ENCODE measurements at regions not wholly inside any gene's neighbourhood (a gene's known extent, or its start where the extent isn't known, plus 50 kb on each side); places are given as distances from the start of the nearest gene placed in this dataset.

GRCh38 chr9:105864248-105864898, 170.0 kb downstream of the TMEM38B start:
- no peak for DNase-seq

DNA sequence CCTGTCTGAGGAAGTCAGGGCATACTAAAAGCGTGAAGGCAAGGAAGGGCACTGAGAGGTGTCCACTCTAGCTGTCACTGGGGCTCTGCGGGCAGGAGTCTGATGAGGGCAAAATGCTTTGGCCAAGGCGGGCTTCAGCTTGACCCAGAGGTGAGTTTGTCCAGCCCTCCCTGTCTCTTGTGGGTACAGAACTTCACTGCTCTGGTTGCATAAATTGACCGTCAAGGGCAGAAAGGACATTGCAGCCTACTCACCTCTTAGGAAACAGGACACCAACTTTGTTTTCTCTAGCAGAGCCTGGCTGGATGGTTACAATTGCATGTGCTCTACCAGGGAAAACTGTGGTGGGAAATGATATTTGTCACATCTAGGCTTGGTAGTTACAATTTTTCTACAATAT, 170.9 kb downstream of the TMEM38B start:
- no peak for DNase-seq

- DNase-seq, result no peak
Observed at GRCh38 chr9:105871540-105871939, 177.2 kb downstream of the TMEM38B start.

DNA sequence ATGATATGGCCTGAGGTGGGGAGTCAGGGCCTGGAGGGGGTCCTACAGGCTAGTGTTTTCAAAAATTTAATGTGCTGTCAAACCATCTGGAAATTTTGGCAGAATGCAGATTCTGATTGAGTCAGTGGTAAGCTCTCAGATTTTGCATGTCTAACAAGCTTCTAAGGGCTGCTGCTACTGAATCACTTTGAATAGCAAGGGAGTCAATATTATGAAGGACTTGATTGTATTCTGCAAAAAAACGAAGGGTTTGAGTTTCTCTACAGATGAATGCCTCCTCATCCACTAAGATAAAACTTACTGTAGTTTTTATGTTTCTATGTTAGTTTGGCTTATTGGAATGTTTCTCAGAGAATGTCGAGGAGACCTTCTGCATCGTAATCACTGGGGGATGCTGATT, 179.5 kb downstream of the TMEM38B start:
- DNase-seq, result no peak

- DNase-seq, result no peak
Observed at GRCh38 chr9:105877721-105878120, 183.4 kb downstream of the TMEM38B start.

GRCh38 chr9:105879181-105879580, 184.8 kb downstream of the TMEM38B start:
- no peak for DNase-seq

DNA sequence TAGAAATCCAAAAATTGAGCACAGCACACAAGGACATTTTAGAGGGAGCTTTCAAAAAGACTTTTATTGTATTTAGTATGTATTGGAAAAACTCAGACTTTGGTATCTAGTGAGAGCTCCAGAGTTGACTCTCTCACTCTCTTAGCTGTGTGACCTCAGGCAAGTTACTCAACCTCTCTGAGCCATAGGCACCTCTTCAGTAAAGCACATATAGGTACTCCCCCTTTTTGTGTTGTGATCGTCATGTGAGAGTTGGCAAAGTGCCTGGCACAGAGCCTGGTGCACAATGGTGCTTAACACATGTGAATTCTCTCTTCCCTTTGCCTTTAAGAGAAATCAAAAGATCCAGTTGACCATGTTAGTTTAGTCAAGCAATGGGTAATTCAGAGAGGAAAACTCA, 186.2 kb downstream of the TMEM38B start:
- DNase-seq, result no peak

GRCh38 chr9:105881021-105881420, 186.7 kb downstream of the TMEM38B start:
- DNase-seq, result no peak

- peak in 1 of 2 donors; percentile 37 for DNase-seq
Observed at GRCh38 chr9:105881654-105882349, 187.5 kb downstream of the TMEM38B start.

DNA sequence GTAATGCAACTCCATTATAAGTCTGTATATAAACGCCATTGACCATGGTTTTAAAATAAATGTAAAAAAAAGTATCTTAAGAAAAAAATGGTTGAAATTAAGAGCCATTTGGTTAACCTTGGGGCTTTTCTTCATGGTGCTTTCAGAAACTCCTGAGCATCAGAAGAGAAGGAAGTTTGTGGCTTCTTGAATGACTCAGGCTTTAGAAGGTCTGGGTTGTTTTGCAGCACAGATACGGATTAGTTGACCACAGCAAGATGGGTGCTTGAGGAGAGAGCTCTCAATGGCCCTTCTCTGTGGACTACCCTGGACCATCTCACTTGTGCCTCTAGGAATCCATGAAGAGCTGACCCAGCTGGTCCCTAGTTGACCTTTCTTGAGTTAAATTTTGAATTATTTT, 189.5 kb downstream of the TMEM38B start:
- DNase-seq, result peak in 1 of 2 donors; percentile 60

- no peak for DNase-seq
Observed at GRCh38 chr9:105884416-105884815, 190.1 kb downstream of the TMEM38B start.

DNA sequence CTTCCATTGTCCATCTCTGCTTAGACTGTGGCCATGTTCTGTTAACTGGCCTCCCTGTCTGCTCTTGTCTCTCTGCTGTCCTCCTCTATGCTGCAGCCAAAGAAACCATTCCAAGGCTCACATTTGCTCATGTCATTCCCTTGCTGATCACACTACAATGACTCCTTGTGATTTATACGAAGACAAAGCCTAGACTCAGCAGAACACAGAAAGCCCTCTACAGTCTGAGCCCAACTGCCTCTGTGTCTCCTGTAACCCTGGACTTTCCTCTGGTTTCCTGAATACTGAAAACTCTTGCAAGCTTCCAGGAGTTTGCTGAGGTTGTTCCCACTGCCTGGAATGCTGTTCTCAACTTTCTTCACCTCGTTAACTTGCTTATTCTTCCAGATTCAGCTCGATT, 191.8 kb downstream of the TMEM38B start:
- DNase-seq, result no peak

DNA sequence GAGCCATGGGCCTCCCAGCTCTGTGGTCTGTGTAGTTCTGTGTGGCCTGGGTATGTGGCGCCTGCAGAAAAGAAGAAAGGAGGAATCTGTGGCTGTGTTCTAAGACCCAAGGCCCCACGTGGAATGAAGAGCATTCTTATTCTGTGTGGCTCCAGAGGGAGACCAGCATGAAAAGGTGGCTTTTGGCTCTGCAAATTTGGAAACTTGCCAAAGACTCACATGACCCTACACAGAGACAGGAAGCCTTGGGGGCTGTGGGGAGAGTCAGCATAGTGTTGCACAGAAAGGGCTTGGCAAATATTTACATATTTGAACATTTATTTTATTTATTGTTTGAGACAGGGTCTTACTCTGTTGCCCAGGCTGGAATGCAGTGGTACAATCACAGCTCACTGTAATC, 193.3 kb downstream of the TMEM38B start:
- no peak for DNase-seq

GRCh38 chr9:105890046-105890822, 195.9 kb downstream of the TMEM38B start:
- DNase-seq, result peak in 1 of 2 donors; percentile 14

DNA sequence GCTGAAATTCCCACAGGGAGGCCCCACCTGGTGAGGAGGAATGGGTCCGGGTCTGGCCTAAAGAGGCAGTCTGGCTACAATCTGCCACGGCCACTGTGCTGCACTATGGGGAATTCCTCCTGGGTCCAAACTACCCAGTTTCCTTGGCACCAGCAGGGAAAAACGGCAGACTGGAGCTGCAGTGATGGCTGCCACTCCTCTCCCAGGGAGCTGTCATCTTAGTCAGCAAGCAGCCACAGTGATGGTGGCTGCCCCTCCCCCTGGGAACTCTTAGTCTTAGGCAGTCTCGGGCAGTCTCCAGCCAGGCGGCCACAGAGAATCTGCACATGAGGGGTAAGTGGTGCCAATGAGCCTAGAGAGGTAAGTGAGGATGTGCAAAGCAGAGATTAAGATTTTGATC, 205.8 kb downstream of the TMEM38B start:
- no peak for DNase-seq

DNA sequence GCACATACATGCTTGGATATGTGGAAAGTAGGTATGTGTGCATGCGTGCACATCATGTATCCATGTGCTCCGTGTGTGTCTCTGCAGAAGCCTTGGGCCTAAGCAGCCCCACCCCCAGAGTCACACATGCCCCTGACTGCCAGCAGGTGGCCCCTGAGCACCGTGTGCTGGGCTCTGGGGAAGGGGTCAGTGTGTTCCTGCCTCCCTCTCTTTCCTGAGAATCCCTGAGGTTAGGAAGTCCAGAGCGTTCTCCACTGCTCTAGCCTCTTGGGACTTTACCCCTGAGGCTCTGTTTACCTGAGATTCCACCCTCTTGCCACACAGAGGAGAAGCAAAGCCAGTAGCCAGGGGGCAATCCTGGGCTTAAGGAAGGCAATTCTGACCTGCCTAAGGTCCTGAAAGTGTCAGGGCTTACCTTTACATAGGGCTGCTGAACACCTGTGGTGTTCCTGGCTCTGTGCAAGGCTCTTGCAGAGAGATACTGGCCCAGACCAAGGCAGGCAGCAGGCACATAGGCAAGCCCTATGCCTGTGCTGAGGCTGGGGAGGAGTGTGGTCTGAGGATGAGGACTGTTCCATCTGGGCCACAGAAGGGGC, 207.3 kb downstream of the TMEM38B start:
- no peak for DNase-seq

DNA sequence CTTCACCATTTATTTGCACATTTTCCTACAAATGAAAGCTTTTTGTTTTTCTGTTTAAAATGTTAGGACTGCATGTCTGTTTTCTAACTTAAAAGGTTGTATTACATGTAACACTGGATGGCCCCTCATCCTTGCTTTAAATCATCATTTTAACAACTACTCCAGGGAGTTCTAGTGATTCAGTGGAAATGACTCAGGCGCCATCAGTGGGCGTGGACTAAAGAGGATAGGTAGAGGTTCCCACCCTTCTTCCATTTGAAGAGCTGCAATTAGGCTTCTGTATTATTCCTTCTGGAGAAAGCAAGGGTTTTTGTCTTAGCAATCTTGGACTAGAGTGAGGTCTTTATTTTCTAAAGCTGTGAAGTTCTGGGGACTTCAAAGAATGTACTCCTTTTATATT, 213.7 kb downstream of the TMEM38B start:
- no peak for DNase-seq

- DNase-seq, result no peak
Observed at GRCh38 chr9:105911104-105911911, 217.0 kb downstream of the TMEM38B start.

GRCh38 chr9:105912157-105912862, 218.0 kb downstream of the TMEM38B start:
- DNase-seq, result no peak

DNA sequence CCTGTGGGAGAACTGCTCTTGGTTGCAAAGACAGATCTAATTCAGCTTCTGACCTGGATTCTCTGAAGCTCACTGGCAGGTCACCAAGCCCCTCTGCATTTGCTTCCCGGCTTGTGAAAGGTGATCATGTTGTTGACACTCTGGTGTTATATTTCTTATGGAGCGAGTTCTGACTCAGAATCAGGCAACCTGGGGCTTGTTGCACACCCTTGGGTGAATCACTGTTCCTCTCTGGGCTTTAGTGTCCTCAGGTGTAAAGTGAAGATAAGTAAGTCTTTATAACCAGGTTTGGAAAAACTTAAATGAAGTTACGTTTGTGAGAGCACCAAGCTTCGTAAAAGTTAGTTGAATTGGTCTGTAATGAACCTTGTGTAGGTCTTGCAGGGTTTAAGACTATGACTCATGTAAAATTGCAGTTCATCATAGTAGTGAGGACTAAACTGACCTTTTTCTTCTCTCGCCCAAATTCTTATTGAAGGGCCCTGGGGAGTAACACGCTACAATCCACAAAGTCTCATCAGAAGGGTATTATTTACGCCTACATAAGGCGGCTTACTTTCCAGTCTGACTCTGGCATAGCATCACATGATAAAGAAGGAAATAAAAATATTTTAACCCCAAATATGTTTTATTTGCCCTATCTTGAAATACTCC, 218.6 kb downstream of the TMEM38B start:
- no peak for DNase-seq

GRCh38 chr9:105921057-105921726, 226.9 kb downstream of the TMEM38B start:
- no peak for DNase-seq
